Activated CD4-positive, alpha-beta T cell treated with anti-CD3 and anti-CD28 coated beads for 36 hours (primary cell): ENCODE measurements at regions not wholly inside any gene's neighbourhood (a gene's known extent, or its start where the extent isn't known, plus 50 kb on each side); places are given as distances from the start of the nearest gene placed in this dataset.

Experiments
- ATAC-seq: fragments of 200-7000 bp; cut with Tn5 transposase; one replicate; pipeline ENCODE4 v1.10.0; 2021; ENCODE audit warnings: mild to moderate bottlenecking, moderate library complexity
- CTCF ChIA-PET: fragments of 350-600 bp; sonication (Branson Sonifier 250); formaldehyde crosslinking; loops from one replicate; lab custom pipeline; 2021; ENCODE audit warnings: antibody characterized with exemption; lab: Charles Lee
- POLR2A ChIA-PET: fragments of 350-600 bp; sonication (Branson Sonifier 250); formaldehyde crosslinking; loops from one replicate; lab custom pipeline; 2021; ENCODE audit warnings: antibody characterized with exemption, inconsistent platforms; lab: Charles Lee
- DNase-seq: peaks from one replicate; pipeline ENCODE4 v3.0.0-alpha.2; 2020
- H3K27ac Mint-ChIP-seq: one replicate; pipeline ENCODE4 v1.8.0; 2021; ENCODE audit warnings: mixed read lengths
- H3K27me3 Mint-ChIP-seq: one replicate; pipeline ENCODE4 v1.8.0; 2021; ENCODE audit warnings: mixed read lengths
- H3K36me3 Mint-ChIP-seq: one replicate; pipeline ENCODE4 v1.8.0; 2021; ENCODE audit warnings: low read depth, mixed read lengths
- H3K4me1 Mint-ChIP-seq: one replicate; pipeline ENCODE4 v1.8.0; 2021; ENCODE audit warnings: mixed read lengths
- H3K4me3 Mint-ChIP-seq: one replicate; pipeline ENCODE4 v1.8.0; 2021; ENCODE audit warnings: mild to moderate bottlenecking, moderate library complexity, mixed read lengths
- H3K9me3 Mint-ChIP-seq: one replicate; pipeline ENCODE4 v1.8.0; 2021; ENCODE audit warnings: low read depth, mixed read lengths
- intact Hi-C, 2 experiments: fragments of 100-400 bp; cut with DNase I in 1 of 2; cut with micrococcal nuclease in 1 of 2; formaldehyde crosslinking; loops; one replicate each; pipeline versions ENCODE4 v1.14.2 to v1.15.1; 2022 to 2024; cut with DNase I, micrococcal nuclease

- Mint-ChIP-seq H3K4me3 (no peak overlapping the region), H3K27me3 (peaks cover 3% of the 10 kb centered on the region), H3K4me1 (peaks cover 8% of the 10 kb centered on the region), H3K27ac (no peak overlapping the region), H3K9me3 (no peaks in the 10 kb centered on the region), H3K36me3 (no peaks in the 10 kb centered on the region)
- CTCF ChIA-PET = interaction anchor here (0.6 to 0.8 kb wide), 2 partner anchors 18 to 1935 kb away, joined by 3 read pairs; no protein-coding TSS in a partner anchor
- POLR2A ChIA-PET = interaction anchor here (0.5 kb wide), 1 partner anchor 69 kb away, joined by 4 read pairs; no protein-coding TSS in a partner anchor
- intact Hi-C loops = loop anchor here in 1 of 2 experiments (10.0 kb wide), 1 partner anchor 190 kb away; no protein-coding TSS in a partner anchor
- DNase-seq (no peak), ATAC-seq (no peak)
Observed at GRCh38 chr1:198084241-198084908, 72.4 kb upstream of the NEK7 start.

- Mint-ChIP-seq H3K9me3 (no peaks in the 10 kb centered on the region), H3K36me3 (no peaks in the 10 kb centered on the region), H3K4me3 (no peak overlapping the region), H3K4me1 (peaks cover 8% of the 10 kb centered on the region), H3K27ac (no peak overlapping the region), H3K27me3 (peaks cover 2% of the 10 kb centered on the region)
- intact Hi-C loops = loop anchor here (5.0 to 10.0 kb wide), 3 partner anchors 181 to 601 kb away; no protein-coding TSS in a partner anchor
- no peak for DNase-seq
- CTCF ChIA-PET = interaction anchor here (0.7 to 1.5 kb wide), 3 partner anchors 13 to 172 kb away, joined by 3 to 4 read pairs (median 3); no protein-coding TSS in a partner anchor
- no peak for ATAC-seq
- POLR2A ChIA-PET = no interaction called here
Observed at GRCh38 chr1:198086051-198086745, 70.6 kb upstream of the NEK7 start.

- no peak for ATAC-seq
- CTCF ChIA-PET = interaction anchor here (0.7 to 1.5 kb wide), 5 partner anchors 31 to 379 kb away, joined by 3 to 4 read pairs (median 3); no protein-coding TSS in a partner anchor
Observed at GRCh38 chr1:198087831-198088230, 69.0 kb upstream of the NEK7 start.

GRCh38 chr1:198088360-198089071 lies 68.3 kb upstream of the NEK7 start:
- H3K4me1 Mint-ChIP-seq = peaks cover 8% of the 10 kb centered on the region
- H3K36me3 Mint-ChIP-seq = no peaks in the 10 kb centered on the region
- ChIA-PET POLR2A (no interaction called here), CTCF (interaction anchor here (0.6 to 1.5 kb wide), 7 partner anchors 9 to 378 kb away, joined by 3 to 4 read pairs (median 3); no protein-coding TSS in a partner anchor)
- DNase-seq (peak; percentile 16), ATAC-seq (peak; percentile 65)
- no peak overlapping the region for H3K4me3 Mint-ChIP-seq
- no peaks in the 10 kb centered on the region for H3K9me3 Mint-ChIP-seq
- peaks cover 2% of the 10 kb centered on the region for H3K27me3 Mint-ChIP-seq
- H3K27ac Mint-ChIP-seq = no peak overlapping the region
- intact Hi-C loops = loop anchor here (1.0 to 10.0 kb wide), 8 partner anchors 68 to 599 kb away; partner anchors contain the start of gene NEK7 (in 2 of the 2)

More at GRCh38 chr1:198087831-198088230, 69.0 kb upstream of the NEK7 start:
- intact Hi-C loops = loop anchor here (1.0 to 10.0 kb wide), 8 partner anchors 68 to 599 kb away; partner anchors contain the start of gene NEK7 (in 2 of the 2)
- Mint-ChIP-seq H3K36me3 (no peaks in the 10 kb centered on the region), H3K4me3 (no peak overlapping the region), H3K27me3 (peaks cover 2% of the 10 kb centered on the region), H3K9me3 (no peaks in the 10 kb centered on the region), H3K27ac (no peak overlapping the region), H3K4me1 (peaks cover 8% of the 10 kb centered on the region)
- no peak for DNase-seq
- POLR2A ChIA-PET = no interaction called here

GRCh38 chr1:198096390-198096789 lies 60.4 kb upstream of the NEK7 start:
- Mint-ChIP-seq H3K27me3 (no peaks in the 10 kb centered on the region), H3K36me3 (no peaks in the 10 kb centered on the region), H3K4me1 (peaks cover 4% of the 10 kb centered on the region), H3K9me3 (no peaks in the 10 kb centered on the region), H3K4me3 (no peak overlapping the region), H3K27ac (no peak overlapping the region)
- CTCF ChIA-PET = no interaction called here
- ATAC-seq (no peak), DNase-seq (no peak)
- POLR2A ChIA-PET = no interaction called here
- intact Hi-C loops = no loop called here

- H3K4me3 Mint-ChIP-seq = no peak overlapping the region
- no peak overlapping the region for H3K27ac Mint-ChIP-seq
- POLR2A ChIA-PET = no interaction called here
- intact Hi-C loops = loop anchor here in 1 of 2 experiments (5.0 kb wide), 1 partner anchor 58 kb away; the partner anchor contains the start of gene NEK7
- no peaks in the 10 kb centered on the region for H3K36me3 Mint-ChIP-seq
- CTCF ChIA-PET = no interaction called here
- no peaks in the 10 kb centered on the region for H3K9me3 Mint-ChIP-seq
- H3K27me3 Mint-ChIP-seq = no peaks in the 10 kb centered on the region
- H3K4me1 Mint-ChIP-seq = peaks cover 21% of the 10 kb centered on the region
- no peak for ATAC-seq
- no peak for DNase-seq
Observed at GRCh38 chr1:198099755-198100154, 57.0 kb upstream of the NEK7 start.

- CTCF ChIA-PET = interaction anchor here (0.8 kb wide), 2 partner anchors 18 to 21 kb away, joined by 3 read pairs; no protein-coding TSS in a partner anchor
- Mint-ChIP-seq H3K4me1 (peaks cover 21% of the 10 kb centered on the region), H3K27ac (no peak overlapping the region), H3K36me3 (no peaks in the 10 kb centered on the region), H3K9me3 (no peaks in the 10 kb centered on the region), H3K27me3 (no peaks in the 10 kb centered on the region), H3K4me3 (no peak overlapping the region)
- intact Hi-C loops = loop anchor here in 1 of 2 experiments (5.0 kb wide), 1 partner anchor 55 kb away; the partner anchor contains the start of gene NEK7
- POLR2A ChIA-PET = no interaction called here
- DNase-seq = no peak
- ATAC-seq = no peak
Observed at GRCh38 chr1:198101716-198102453, 54.9 kb upstream of the NEK7 start.

- Mint-ChIP-seq H3K27me3 (no peaks in the 10 kb centered on the region), H3K4me3 (no peak overlapping the region), H3K4me1 (peaks cover 21% of the 10 kb centered on the region), H3K9me3 (no peaks in the 10 kb centered on the region), H3K27ac (peak overlapping the region; percentile 21), H3K36me3 (no peaks in the 10 kb centered on the region)
- ChIA-PET CTCF (interaction anchor here (0.8 kb wide), 2 partner anchors 19 to 20 kb away, joined by 3 read pairs; no protein-coding TSS in a partner anchor), POLR2A (no interaction called here)
- ATAC-seq = peak; percentile 68
- intact Hi-C loops = loop anchor here in 1 of 2 experiments (5.0 kb wide), 1 partner anchor 55 kb away; the partner anchor contains the start of gene NEK7
- no peak for DNase-seq
Observed at GRCh38 chr1:198102454-198102827, 54.4 kb upstream of the NEK7 start.

GRCh38 chr1:198105185-198105584 lies 51.6 kb upstream of the NEK7 start:
- Mint-ChIP-seq H3K9me3 (no peaks in the 10 kb centered on the region), H3K27ac (no peak overlapping the region), H3K4me1 (peaks cover 21% of the 10 kb centered on the region), H3K27me3 (no peaks in the 10 kb centered on the region), H3K36me3 (no peaks in the 10 kb centered on the region), H3K4me3 (no peak overlapping the region)
- ChIA-PET CTCF (no interaction called here), POLR2A (no interaction called here)
- intact Hi-C loops = no loop called here
- DNase-seq = no peak
- ATAC-seq = no peak

GRCh38 chr1:198106011-198106410 lies 50.8 kb upstream of the NEK7 start:
- H3K27ac Mint-ChIP-seq = no peak overlapping the region
- H3K36me3 Mint-ChIP-seq = no peaks in the 10 kb centered on the region
- no peaks in the 10 kb centered on the region for H3K27me3 Mint-ChIP-seq
- ATAC-seq = no peak
- no peaks in the 10 kb centered on the region for H3K9me3 Mint-ChIP-seq
- no peak for DNase-seq
- intact Hi-C loops = no loop called here
- CTCF ChIA-PET = interaction anchor here (0.7 kb wide), 1 partner anchor 36 kb away, joined by 3 read pairs; no protein-coding TSS in a partner anchor
- no peak overlapping the region for H3K4me3 Mint-ChIP-seq
- POLR2A ChIA-PET = no interaction called here
- H3K4me1 Mint-ChIP-seq = peaks cover 21% of the 10 kb centered on the region
